D721Med (cell line): ENCODE measurements at regions not wholly inside any gene's neighbourhood (a gene's known extent, or its start where the extent isn't known, plus 50 kb on each side); places are given as distances from the start of the nearest gene placed in this dataset.

Source experiments
- DNase-seq: peaks from one replicate; pipeline ENCODE4 v3.0.0; 2011; ENCODE audit warnings: low spot score; ENCODE audit not compliant: insufficient read length
- FAIRE-seq: peaks from 2 replicates; lab custom pipeline; 2011; peaks lifted over from hg19 to GRCh38; lab: Jason Lieb, UNC
- TF ChIP-seq, protein P1 (sequence below): IDR thresholded peaks from 2 replicates; pipeline ENCODE4 v1.5.1; 2012; ENCODE audit warnings: mild to moderate bottlenecking, control low read depth; ENCODE audit not compliant: insufficient read depth; ENCODE audit errors: missing control alignments

DNA sequence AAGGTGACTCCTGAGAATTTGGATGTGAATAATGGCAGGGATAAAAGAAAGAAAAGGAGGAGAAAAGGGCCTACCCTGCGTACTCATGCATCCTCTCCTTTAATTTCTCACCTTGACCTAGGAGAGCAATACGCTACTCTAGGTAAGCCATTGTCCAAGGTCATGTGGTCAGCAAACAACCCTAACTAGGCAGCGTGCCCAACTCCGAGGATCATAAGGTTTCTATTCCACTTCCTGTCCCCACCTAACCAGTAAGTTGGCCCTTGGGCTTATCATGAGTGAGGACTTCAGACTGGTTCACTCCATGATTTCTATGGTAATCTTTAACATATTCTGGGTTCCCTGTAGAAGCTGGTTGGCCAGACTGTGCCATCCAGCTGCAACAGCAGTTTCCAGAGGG lies 315.1 kb upstream of the CCL2 start:
- FAIRE-seq (no peak), DNase-seq (no peak)
- TF ChIP-seq, protein P1, sequence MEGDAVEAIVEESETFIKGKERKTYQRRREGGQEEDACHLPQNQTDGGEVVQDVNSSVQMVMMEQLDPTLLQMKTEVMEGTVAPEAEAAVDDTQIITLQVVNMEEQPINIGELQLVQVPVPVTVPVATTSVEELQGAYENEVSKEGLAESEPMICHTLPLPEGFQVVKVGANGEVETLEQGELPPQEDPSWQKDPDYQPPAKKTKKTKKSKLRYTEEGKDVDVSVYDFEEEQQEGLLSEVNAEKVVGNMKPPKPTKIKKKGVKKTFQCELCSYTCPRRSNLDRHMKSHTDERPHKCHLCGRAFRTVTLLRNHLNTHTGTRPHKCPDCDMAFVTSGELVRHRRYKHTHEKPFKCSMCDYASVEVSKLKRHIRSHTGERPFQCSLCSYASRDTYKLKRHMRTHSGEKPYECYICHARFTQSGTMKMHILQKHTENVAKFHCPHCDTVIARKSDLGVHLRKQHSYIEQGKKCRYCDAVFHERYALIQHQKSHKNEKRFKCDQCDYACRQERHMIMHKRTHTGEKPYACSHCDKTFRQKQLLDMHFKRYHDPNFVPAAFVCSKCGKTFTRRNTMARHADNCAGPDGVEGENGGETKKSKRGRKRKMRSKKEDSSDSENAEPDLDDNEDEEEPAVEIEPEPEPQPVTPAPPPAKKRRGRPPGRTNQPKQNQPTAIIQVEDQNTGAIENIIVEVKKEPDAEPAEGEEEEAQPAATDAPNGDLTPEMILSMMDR, result no peak

DNA sequence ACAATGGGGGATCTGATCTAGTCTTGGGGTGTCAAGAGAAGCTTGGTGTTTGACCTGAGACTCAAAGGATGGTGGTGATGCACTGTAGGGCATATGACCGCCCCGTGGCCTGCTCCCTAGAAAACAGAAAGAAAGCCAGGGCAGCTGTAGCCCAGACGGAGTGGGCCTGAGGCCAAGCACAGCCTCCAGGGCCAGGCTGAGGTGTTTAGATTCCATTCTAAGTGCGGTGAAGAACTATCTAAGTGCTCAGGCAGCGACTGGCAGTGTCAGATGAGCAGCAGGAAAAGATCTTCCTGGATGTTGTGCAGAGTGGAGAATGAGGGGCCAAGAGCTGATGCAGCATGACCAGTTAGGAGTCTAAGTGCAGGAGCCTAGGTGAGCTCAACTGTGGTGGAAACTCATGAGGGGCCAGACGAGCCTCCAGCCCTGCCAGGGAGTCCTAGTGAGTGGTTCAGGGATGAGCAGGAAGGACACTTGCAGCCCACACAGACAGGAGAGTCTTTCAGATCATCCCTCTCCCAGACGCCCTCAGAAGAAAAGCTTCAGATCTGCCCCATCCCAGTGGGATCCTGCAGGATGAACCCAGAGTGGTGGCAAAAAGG lies 314.2 kb upstream of the CCL2 start:
- DNase-seq, result no peak
- TF ChIP-seq, protein P1, result no peak
- FAIRE-seq, result no peak

DNA sequence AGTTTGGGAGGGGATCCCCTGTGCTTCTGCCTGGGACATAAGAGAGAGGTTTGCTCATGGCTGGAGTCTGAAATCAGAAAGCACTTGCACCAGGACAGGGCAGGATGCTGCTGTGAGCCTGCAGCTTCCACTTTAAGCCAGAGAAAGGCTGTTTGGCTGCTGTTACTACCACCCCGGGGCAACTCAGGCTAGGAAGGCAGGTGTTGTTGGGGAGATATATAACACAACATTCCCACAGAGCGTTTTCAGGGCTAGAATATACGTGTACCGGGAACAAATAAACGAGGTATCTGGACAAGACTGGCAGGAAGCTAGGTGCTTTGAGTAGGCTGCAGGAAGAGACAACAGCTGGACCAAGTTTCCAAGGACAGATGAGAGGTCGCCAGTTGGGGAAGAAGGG lies 313.3 kb upstream of the CCL2 start:
- DNase-seq (no peak), FAIRE-seq (no peak)
- TF ChIP-seq, protein P1, result no peak

DNA sequence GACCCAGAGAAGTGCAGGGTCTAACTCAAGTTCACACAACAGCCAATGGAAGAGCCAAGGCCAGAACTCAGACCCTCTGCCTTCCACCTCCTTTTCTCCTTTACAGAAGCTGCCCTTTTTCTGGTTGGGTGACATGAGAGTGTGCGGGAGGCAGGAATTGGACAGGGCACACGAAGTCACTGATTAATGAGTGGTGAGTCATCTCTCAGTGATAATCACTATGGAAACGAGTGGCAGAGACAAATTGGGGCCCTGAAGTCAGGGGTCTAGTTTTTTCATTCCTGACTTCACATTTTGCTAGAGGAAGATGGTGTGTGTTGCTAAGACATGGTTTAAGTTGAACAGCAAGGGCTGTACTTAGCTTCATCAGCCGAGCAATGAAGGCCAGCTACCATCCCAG lies 312.7 kb upstream of the CCL2 start:
- FAIRE-seq, result no peak
- no peak for DNase-seq
- TF ChIP-seq, protein P1, result no peak

DNA sequence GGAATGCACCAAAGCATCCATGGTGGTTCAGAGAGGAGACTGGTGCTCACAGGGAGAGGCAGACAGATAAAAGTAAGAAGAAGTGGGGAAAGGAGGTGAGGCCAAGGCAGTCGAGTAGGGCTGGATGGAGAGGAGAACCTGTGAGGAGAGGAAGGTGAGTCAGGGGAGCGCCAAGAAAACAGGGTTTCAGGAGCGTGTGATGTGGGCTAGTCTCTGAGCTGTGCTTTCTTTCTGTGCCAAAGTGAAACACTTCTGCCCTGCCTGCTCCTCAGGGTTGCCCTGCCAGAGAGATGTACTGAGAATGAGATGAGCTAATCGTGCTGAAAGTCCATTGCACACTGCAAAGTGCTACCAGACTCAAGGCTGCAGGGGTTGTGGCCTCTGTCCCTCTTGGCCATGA lies 310.7 kb upstream of the CCL2 start:
- no peak for FAIRE-seq
- TF ChIP-seq, protein P1, result no peak
- DNase-seq, result no peak

DNA sequence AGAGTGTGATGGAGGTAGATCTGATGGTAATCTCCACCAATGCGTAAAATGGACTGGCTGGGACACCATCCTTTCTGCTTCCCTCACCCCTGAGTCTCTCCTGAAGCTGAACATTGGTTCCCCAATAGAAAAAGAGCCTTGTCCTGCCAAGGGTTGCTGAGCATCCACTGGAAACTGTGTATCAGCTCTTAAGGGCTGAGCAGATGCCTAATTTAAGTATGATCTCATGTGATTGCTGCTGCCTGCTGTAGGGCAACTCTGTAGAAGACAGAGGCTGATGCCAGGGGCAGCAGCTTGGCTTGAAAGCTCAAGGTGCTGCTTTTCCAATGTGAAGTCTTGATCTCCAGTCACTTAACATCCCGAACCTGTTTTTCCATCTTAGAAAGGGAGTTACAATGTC lies 310.3 kb upstream of the CCL2 start:
- TF ChIP-seq, protein P1, result no peak
- FAIRE-seq (no peak), DNase-seq (no peak)

DNA sequence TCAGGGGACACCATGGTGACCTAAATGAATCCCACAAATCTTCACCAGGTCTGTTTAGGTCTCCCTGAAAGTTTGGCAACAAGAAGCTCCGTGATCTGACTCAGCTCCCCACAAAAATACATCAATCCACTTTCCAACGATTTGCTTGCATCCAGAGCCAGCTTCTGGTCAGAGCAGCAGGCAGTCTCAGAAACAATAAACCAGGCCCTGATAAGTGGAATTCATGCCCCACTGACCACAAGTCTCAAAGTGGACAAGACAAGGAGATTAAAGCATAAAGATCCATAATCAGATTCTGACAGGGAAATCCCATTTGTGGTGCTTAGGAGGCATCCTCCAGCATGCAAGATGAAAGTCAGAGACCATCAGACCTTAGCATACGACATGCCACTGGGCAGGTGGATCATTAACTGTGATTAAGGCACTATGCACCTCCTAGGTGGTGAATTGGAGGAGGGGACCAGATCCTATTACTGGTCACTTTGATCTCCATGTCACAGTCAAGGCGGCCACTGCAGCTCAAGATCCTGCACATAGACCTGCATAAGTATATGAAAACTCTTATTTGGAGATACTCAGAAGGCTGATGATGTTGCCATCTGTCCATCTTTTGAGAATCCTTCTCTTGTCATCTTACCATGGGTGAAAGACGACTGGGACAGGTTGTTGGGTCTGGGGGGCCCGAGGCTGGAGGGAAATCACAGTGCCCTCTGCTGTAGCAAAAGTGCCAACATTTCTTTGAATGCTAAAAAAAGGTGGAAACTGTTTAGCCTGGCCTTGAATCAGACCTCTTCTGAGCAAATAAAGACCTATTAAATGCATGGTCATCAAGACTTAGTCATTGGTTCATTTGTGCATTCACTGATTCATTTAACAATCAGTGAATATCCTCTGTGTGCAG lies 309.2 kb upstream of the CCL2 start:
- TF ChIP-seq, protein P1, result no peak
- FAIRE-seq (no peak), DNase-seq (no peak)
